ENCODE measurements at regions not wholly inside any gene's neighbourhood (a gene's known extent, or its start where the extent isn't known, plus 50 kb on each side); places are given as distances from the start of the nearest gene placed in this dataset.

GRCh38 chr14:46248001-46248630 lies 403.5 kb downstream of the RPL10L start:
- TF ChIP-seq, protein P1, sequence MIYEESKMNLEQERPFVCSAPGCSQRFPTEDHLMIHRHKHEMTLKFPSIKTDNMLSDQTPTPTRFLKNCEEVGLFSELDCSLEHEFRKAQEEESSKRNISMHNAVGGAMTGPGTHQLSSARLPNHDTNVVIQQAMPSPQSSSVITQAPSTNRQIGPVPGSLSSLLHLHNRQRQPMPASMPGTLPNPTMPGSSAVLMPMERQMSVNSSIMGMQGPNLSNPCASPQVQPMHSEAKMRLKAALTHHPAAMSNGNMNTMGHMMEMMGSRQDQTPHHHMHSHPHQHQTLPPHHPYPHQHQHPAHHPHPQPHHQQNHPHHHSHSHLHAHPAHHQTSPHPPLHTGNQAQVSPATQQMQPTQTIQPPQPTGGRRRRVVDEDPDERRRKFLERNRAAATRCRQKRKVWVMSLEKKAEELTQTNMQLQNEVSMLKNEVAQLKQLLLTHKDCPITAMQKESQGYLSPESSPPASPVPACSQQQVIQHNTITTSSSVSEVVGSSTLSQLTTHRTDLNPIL (CRISPR knock-in tag; IDR thresholded peaks at IDR 0.05; ENCODE audit: low read depth): no peak
- TF ChIP-seq RARB (CRISPR knock-in tag; IDR thresholded peaks at IDR 0.05) (no peak), ZNF8 (CRISPR knock-in tag; IDR thresholded peaks at IDR 0.05) (no peak), ISL1 (CRISPR knock-in tag; IDR thresholded peaks at IDR 0.05) (no peak), TOX (CRISPR knock-in tag; IDR thresholded peaks at IDR 0.05; ENCODE audit: borderline replicate concordance) (no peak), ZFP30 (CRISPR knock-in tag; IDR thresholded peaks at IDR 0.05) (no peak), PATZ1 (CRISPR knock-in tag; IDR thresholded peaks at IDR 0.05; ENCODE audit: borderline replicate concordance) (no peak)
- TF ChIP-seq, protein P2, sequence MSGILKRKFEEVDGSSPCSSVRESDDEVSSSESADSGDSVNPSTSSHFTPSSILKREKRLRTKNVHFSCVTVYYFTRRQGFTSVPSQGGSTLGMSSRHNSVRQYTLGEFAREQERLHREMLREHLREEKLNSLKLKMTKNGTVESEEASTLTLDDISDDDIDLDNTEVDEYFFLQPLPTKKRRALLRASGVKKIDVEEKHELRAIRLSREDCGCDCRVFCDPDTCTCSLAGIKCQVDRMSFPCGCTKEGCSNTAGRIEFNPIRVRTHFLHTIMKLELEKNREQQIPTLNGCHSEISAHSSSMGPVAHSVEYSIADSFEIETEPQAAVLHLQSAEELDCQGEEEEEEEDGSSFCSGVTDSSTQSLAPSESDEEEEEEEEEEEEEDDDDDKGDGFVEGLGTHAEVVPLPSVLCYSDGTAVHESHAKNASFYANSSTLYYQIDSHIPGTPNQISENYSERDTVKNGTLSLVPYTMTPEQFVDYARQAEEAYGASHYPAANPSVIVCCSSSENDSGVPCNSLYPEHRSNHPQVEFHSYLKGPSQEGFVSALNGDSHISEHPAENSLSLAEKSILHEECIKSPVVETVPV (CRISPR knock-in tag; IDR thresholded peaks at IDR 0.05): no peak

Data from SK-N-SH treated with all-trans-retinoic acid at 6 μM for 48 hours (cell line).